Activated CD4-positive, CD25-positive, alpha-beta regulatory T cell (primary cell): ENCODE measurements at regions not wholly inside any gene's neighbourhood (a gene's known extent, or its start where the extent isn't known, plus 50 kb on each side); places are given as distances from the start of the nearest gene placed in this dataset.

Experiments
- DNase-seq, 4 experiments: peaks; one replicate each; lab custom pipeline; 2025; lab: John Stamatoyannopoulos, UW

- no peak for DNase-seq
Measured at GRCh38 chr2:160918906-160919503, 241.2 kb upstream of the TANK start.

GRCh38 chr2:160920061-160920460 is 240.2 kb upstream of the TANK start:
- no peak for DNase-seq

- no peak for DNase-seq
Measured at GRCh38 chr2:160920791-160921303, 239.4 kb upstream of the TANK start.

- no peak for DNase-seq
Measured at GRCh38 chr2:160921386-160921964, 238.8 kb upstream of the TANK start.

- DNase-seq, result no peak
Measured at GRCh38 chr2:160924936-160925353, 235.3 kb upstream of the TANK start.

DNA sequence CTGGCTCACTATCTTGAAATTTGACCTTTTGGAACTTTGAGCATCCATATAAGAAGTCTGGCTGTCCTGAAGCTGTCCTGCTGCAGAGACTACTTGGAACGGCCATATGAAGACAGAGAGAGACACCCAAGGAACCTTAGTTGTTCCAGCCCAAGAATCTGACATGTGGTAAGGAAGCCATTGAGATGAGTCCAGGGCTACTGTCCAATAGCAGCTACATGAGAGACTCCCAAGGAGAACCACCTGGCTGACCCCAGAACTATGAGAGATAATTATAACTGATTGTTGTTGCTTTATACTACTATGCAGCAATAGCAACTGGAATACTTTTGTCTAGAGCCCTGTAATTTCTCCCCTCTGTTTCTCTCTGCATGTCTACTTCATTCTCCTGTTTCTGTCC is 234.3 kb upstream of the TANK start:
- DNase-seq, result no peak

- DNase-seq, result no peak
Measured at GRCh38 chr2:160927324-160927723, 232.9 kb upstream of the TANK start.

DNA sequence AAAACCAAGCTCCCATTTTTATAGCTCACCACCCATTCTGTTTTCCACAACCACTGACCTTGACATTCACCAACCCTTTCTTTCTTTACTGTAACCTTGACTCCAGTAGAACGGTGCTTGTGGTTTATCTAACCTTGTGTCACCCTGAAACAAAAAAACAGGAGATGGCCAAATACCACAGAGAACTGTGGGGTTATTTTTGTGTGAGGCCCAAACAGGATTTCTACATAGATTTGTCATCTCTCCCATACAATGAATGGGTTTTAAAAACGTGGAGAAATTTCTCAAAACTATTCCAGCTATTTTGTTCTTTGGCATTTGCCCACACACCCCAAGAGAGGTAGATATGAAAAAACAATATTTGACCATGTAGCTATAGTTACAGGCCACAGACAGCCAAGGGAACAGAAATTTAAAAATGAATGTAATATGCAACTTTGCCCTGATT is 231.3 kb upstream of the TANK start:
- no peak for DNase-seq

DNA sequence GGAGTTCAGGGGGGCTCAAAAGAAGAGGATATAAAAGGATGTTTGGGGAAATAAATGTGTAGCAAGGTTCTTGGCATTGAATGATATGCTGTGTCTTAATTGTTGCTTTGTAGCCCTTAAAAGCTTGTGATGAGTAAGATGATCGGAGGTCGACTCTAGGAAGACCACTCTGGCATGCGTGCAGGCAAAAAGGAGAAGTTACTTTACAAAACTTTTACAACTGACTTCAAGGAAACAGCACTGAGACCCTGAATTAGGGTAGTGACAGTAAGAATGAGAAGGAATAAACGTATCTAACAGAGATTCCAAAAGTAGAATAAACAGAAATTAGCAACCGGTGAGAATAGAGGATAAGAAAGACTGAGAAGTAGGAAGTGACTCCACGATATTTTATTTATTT is 228.7 kb upstream of the TANK start:
- DNase-seq, result no peak

DNA sequence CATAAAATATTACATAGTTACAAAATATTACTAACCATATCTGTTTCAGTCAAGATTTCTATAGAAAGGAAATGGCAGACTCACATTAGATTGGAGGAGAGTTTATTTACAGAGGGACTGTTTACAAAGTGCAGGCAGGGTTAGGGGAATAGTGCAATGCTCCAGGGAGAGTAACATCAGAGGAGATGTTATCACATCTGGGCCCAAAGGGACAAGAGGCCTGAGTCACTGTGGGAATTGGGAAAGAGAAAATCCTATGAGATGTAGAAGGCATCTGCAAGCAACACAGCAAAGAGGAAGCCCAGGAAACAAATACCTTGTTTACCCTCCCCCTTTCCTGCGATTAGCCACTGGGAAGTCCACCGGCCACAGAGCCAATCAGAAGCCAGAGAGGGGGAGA is 227.3 kb upstream of the TANK start:
- no peak for DNase-seq

- no peak for DNase-seq
Measured at GRCh38 chr2:160934263-160934662, 226.0 kb upstream of the TANK start.

DNA sequence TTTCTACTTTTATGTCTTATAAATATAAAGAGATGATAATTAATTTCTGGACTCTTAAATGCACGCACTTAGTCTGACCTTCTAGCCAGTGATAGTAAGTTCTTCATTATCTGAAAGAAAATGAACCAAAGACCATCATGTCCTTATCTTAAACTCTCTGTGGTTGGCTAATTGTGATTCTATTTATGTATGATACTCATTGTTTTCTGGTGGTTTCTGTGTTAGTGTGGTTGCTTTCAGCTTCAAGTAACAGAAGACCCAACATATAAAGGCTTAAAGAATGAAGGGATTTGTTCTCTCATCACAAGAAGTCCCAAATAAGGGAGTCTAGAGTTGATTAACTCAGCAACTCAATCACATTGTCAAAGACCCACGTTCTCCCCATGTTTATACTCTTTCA is 225.2 kb upstream of the TANK start:
- no peak for DNase-seq

DNA sequence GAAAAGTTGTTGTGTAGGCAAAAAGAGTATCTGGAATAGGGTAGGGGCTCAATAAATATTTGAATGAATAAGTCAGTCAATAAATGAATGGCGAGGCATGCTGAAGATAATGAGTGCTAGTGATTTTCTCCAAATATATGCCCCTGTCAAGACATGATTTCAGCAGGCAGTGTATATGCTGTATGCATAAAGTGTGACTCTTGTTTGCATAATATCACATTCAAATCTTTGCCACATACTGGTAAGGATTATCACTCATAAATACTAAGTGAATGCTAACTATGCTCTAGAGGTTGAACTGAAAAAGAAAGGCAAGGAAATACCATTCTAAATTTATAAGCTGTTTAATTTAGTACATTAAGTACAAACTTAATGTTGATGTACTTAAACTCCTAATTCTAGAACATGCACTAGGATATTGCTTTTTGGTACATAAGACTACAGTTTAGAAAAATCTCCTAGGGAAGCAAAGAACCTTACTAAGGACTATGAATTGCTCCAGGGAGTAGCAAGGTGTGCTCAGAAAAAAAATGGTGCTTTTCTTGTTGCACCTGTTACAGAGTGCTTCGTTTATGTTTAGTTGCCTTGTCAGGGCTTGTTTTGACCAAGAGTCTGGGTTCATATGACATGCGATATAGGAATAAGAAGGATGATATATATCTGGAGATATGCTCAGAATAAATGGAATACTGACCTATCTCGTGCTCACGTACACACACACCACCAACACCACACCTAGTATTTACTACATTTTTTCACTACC is 224.0 kb upstream of the TANK start:
- DNase-seq, result no peak

GRCh38 chr2:160940271-160940670 is 220.0 kb upstream of the TANK start:
- DNase-seq, result no peak

DNA sequence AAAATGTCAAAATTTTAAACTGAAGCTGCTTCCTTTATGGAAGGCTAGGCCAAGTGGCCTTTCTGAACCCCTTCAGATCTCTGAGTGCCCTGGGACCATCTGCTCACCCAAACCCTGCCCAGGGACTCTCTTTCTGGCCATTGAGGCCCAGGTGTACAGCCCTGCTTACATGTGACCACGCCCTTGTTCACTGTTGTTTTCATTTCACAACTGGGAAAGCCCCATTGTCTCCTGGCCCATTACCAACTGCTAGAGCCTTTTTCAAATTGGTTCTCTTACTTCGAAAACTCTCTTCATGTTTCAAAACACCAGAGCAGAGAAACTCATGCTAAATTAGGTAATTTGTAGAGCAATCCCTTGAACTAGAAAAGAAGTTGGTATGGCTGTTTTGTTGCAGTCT is 219.5 kb upstream of the TANK start:
- DNase-seq, result no peak

- DNase-seq, result no peak
Measured at GRCh38 chr2:160941290-160941846, 218.9 kb upstream of the TANK start.

- DNase-seq, result no peak
Measured at GRCh38 chr2:160942476-160943142, 217.6 kb upstream of the TANK start.

DNA sequence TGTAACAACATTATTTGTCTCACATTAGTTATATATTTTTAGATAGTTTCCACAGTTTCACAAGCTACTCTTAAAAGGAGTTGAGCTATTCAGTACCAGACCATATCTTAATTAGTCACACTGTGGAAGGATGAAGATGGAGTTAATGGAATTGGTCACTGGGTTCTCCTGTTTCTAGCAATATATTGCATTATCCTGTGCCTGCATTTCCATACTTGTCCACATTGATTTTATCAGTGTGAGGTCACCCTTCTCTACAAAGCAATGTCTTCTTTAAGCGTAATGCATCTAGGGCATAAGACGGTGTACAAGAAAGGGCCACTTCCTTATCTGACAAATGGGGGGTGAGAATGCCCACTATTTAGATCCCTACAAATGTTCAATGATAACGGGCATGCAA is 216.8 kb upstream of the TANK start:
- no peak for DNase-seq

- DNase-seq, result no peak
Measured at GRCh38 chr2:160952464-160953254, 207.6 kb upstream of the TANK start.

DNA sequence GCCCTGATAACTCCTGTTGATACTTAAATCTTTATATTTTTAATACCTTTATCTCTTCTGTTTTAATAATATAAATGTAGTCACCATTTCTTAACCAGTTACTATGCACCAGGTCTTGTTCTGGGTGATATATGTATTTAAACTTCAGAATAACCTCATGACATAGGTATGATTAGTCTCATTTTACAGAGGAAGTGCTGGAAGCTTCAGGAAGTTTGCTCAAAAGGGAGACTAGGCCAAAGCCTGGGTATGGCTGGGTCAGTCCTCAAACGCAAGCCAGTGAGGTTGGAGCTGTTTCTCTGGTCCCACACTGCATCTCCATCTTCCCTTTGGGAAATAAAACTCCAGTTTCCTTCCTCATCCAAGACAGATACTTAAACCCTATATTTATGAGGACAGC is 204.7 kb upstream of the TANK start:
- no peak for DNase-seq

GRCh38 chr2:160956243-160956802 is 203.9 kb upstream of the TANK start:
- no peak for DNase-seq
